EL (cell line): ENCODE measurements at regions not wholly inside any gene's neighbourhood (a gene's known extent, or its start where the extent isn't known, plus 50 kb on each side); places are given as distances from the start of the nearest gene placed in this dataset.
A peak's percentile ranks its signal among the peaks of the same experiment; 100 is the strongest.

ENCODE experiments used
- DNase-seq: peaks from one replicate; pipeline ENCODE4 v3.0.0-alpha.2; 2016

DNA sequence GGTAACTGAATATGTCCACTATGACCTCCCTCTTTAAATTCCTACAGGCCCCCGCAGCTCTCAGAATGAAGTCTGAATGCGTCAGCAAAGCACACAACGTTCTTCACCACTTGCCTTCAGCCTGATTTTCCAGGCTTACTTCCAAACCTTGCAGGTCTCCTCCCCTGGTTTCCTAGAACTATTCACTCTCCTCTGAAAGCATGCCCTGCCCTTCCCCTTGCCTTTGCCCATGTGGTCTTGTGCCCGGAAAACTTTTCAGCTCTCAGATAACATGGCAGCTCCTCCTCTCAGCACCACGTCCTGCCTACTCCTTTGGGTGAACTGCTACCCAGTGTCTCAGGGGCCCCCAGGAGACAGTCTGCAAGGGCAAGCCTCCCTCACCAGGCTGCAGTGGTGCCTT, 268.5 kb upstream of the LDB2 start:
- no peak for DNase-seq

DNA sequence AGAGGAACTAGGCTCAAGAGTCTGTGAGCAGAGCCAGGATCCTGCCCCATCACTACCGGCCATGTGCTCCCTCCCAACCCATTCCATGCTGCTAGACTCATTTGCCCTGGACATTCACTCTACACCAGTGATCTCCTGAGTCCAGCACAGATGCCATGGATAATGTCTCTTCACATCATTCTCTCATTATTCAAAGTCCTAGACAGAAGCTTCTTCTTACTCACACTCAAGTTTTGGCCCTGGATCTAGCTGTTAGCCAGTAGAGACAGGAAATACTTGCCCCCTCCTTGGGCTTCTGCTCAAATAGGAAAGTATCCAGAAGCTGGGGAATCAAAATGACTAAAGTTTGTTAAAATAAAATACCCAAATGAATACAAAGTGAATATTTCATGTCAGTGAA, 266.8 kb upstream of the LDB2 start:
- no peak for DNase-seq

DNA sequence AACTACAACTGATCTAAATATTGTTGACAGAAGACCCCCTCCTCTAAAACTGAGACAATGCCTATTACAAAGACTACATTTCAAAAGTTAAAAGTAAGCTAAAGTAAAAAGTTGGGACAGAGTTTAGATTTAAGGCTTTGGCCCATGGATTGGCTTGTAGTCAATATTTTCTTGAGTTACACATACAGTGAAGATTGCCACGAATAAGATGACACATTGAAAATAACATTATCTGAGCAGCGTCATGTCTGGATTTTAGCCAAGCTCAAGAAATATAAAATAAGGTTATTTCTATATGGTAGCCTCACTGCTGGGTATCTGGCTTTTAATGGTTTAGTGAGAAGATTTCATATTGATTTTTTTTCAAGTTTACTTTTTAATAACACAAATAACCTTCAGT, 266.2 kb upstream of the LDB2 start:
- DNase-seq: no peak

DNA sequence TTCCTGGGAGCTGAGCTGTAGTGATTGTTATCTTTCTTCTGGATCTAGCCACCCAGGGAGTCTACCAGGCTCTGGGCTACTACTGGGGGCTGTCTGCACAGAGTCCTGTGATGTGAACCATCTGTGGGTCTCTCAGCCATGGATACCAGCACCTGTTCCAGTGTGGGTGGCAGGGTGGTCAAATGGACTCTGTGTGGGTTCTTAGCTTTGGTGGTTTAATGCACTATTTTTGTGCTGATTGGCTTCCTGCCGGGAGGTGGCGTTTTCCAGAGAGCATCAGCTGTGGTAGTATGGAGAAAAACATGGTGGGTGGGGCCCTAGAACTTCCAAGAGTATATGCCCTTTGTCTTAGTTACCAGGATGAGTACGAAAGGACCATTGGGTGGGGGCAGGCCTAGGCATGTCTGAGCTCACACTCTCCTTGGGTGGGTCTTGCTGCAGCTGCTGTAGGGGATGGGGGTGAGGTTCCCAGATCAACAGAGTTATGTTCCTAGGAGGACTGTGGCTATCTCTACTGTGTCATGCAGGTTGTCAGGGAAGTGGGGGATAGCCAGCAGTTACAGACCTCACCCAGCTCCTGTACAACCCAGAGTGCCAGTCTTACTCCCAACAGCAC, 264.8 kb upstream of the LDB2 start:
- no peak for DNase-seq

DNA sequence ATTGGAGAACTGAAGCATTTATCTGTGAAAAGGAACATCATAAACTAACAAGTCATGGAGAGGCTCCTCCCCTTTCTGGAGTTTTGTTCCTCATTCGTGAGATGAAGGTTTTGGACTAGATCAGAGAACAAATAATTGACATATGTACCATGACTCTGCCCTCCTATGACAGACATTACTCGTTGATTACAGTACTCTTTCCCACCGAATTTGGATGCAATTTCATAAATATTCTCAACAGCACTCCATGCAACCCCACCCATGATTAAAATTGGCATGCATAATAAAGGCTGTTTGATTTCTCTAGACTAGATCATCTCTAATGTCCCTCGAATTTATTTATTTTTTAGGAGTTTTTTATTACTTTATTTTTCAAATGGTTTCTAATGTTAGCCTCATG, 258.9 kb upstream of the LDB2 start:
- DNase-seq: no peak

DNA sequence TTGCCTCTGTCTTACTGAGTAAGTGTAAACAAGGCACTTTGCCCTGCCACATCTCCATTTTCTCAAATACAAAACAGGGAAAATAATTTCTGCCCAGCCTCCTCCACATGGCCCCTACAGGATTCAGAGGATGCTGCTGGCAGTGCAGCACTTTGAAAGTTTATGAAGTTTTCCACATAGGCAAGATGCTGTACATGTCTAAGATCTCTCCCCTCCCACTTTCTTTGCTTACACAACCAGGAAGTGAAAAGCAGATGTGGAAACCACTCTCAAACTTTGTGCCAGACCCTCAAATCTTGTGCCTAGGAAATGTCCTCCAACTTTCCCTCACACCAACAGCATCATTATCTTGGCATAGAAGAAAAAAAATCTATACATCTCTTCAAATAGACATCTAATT, 257.0 kb upstream of the LDB2 start:
- DNase-seq: no peak

GRCh38 chr4:17153572-17153971, 255.1 kb upstream of the LDB2 start:
- no peak for DNase-seq

DNA sequence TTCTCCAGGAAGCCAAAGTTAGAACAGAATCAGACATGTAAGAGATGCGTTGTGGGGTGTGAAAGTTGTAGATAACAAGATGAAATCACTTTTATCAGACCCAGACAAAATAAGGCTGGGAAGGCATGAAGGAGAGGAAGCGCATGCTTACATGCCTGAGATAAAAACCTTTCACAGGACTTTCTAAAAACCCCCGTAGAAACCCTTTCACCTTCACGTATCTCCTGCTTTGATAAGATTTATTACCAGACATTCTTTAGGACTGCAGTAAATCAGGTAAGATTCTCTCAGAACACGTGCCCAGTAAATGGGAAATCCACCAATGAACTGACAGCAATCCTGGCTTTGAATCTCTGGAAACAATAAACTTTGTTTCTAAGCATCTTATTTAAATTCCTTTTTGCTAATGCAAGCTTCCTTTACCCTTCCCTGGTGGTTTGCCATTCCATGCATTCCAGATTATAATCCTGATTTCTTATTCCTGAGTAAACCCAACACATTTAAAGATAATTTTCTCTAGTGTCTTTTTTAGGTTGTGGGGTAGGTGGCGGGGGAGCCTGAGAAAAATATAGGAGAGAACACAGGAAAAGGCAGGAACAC, 254.6 kb upstream of the LDB2 start:
- DNase-seq: no peak

- peak; percentile 96 for DNase-seq
Observed at GRCh38 chr4:17142232-17142711, 243.8 kb upstream of the LDB2 start.

DNA sequence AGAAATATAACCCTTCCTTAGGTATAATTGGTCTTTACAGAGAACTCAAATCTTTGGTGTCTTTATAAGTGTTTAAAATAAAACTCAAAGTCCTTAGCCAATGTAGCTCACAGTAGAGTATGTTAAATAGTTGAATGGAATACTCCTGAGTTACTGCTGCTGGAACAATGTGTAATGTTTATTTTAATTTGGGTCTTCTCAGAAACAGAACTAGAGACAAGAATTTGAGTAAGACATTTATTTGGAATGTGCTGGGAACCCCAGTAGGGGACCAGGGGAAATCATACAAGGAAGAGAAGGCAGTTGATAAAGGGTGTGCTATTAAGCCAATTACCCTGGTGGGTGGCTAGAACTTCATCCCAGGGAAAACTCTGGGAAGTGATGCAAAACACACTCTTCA, 240.4 kb upstream of the LDB2 start:
- no peak for DNase-seq

DNA sequence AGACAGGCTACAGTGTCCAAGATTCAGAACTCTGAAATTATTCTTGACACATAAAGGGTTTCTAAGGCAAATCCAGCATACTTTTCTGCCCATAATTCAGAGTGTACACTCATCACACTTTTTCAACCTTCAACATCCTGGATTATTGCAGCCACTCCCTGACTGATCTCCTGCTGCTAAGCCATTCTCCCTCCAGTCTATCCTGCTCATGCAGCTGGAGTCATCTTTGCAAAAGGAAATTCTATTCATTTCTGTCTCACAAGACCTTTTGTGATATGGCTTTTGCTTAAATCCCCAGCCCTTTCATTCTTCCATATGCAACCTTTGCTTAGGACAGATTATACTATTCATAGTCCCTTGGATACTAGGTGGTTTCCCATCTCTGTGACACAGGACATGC, 236.1 kb upstream of the LDB2 start:
- DNase-seq: no peak

DNA sequence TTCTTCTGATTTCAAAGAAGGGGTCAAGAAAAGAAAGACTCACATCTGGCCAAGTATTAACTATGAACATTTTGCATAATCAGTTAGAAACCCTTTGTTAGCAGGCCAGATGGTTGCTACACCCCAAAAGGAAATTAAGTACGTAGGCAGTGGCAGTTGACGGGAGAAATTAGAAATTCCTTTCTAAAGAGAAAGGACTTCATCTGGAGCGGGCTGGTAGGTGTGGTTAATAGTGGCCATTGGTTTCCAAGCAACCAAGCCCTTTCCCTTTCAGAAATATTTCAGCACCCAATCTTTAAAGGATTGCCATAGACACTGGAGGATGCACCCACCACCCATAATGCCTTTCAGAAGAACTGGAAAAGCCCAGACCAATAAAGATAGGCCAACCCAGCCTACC, 235.7 kb upstream of the LDB2 start:
- no peak for DNase-seq

GRCh38 chr4:17132226-17132625, 233.8 kb upstream of the LDB2 start:
- DNase-seq: no peak

GRCh38 chr4:17128268-17128667, 229.8 kb upstream of the LDB2 start:
- DNase-seq: peak; percentile 38

- no peak for DNase-seq
Observed at GRCh38 chr4:17126321-17126966, 228.0 kb upstream of the LDB2 start.

- no peak for DNase-seq
Observed at GRCh38 chr4:17124767-17125166, 226.3 kb upstream of the LDB2 start.

- peak; percentile 10 for DNase-seq
Observed at GRCh38 chr4:17120761-17121160, 222.3 kb upstream of the LDB2 start.

DNA sequence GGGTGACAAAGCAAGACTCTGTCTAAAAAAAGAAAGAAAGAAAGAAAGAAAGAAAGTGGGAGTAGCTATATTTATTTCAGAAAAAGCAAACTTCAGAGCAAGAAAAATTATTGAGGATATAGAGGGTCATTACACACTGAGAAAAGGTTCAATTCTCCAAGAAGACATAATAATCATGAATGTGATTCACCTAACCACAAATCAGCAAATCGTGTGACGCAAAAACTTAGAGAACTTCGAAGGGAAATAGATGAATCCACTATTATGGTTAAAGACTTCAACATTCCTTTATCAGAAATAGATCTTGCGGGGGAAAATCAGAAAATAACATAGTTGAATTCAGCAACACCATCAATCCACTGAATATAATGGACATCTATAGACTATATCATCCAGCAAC, 219.3 kb upstream of the LDB2 start:
- no peak for DNase-seq

DNA sequence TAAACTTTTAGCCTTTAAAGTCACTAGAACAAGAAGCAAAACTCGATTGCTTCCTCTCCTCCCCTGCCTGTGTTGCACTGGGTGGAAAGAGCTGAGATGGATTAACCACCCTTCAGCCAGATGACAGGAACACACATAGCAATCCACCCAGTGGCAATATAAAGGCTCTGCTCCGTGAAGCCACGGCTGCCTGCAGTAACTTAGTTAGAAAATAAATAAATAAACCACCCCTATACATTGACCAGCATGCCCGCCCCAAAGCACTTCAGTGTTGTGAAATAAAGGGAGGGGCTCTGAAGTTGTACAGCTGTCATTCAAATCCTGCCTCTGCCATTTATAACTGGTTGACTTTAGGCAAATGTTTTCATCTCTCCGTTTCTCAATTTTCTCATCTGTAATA, 217.1 kb upstream of the LDB2 start:
- DNase-seq: no peak

- peak; percentile 22 for DNase-seq
Observed at GRCh38 chr4:17112292-17112659, 213.8 kb upstream of the LDB2 start.

DNA sequence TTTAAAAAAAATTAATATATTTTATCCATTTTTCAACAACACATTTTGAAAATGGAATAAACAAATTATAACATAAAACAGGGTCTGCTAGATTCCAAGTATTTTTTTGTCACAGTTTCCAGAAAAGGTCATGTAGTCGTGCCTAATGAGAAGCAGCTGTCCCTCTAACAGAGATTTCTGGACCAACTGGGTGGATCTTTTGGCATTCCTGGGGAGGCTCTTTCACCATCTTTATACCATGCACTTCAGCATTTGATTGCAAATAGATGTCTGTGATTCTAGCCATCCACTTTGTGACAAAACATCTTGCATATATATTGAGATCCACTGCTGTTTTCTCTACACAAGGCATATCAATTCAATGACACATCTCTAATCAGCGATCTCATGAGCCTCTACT, 210.7 kb upstream of the LDB2 start:
- DNase-seq: no peak

- peak; percentile 47 for DNase-seq
Observed at GRCh38 chr4:17103231-17103630, 204.8 kb upstream of the LDB2 start.

GRCh38 chr4:17098996-17099395, 200.6 kb upstream of the LDB2 start:
- DNase-seq: no peak

- no peak for DNase-seq
Observed at GRCh38 chr4:17098401-17098800, 200.0 kb upstream of the LDB2 start.

GRCh38 chr4:17097362-17097761, 198.9 kb upstream of the LDB2 start:
- no peak for DNase-seq
